ENCODE measurements at regions not wholly inside any gene's neighbourhood (a gene's known extent, or its start where the extent isn't known, plus 50 kb on each side); places are given as distances from the start of the nearest gene placed in this dataset.

DNA sequence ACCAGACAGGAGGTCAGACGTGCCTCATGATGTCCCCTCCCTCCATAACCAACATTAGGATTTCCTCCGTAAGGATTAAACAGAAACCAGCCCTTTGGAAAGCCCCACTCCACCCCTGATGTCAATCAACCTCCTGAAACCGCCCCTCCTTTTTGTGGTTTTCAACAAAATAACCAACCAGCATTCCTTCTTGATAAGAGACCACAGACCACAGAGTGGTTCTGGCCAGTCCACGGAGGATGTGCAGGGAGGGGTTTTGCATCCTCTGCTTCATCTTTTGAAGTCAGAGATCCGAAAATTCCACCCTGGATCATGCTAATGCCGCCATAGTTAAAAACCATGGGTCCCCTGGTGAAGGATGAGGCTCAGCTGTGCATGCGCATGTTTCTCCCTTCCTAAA is 180.0 kb upstream of the CCDC150 start (continued):
- TF ChIP-seq HNRNPH1 (optimal IDR thresholded peaks at IDR 0.05; ENCODE audit: low read depth, low read length), result no peak
- peak; percentile 98 to 99 for TF ChIP-seq TEAD1 (CRISPR knock-in tag; IDR thresholded peaks at IDR 0.05)
- peak; percentile 32; the same call in 1 of the 2 replicates for TF ChIP-seq SMARCA4 (IDR thresholded peaks at IDR 0.05)
- TF ChIP-seq ARID1B (IDR thresholded peaks at IDR 0.05), result peak; percentile 55
- TF ChIP-seq ZBTB7A (IDR thresholded peaks at IDR 0.05; ENCODE audit: borderline replicate concordance, control insufficient read depth, low read depth, low read length), result no peak
- TF ChIP-seq CTBP1 (IDR thresholded peaks at IDR 0.05; ENCODE audit: borderline replicate concordance), result peak; percentile 77
- TF ChIP-seq, protein P1, sequence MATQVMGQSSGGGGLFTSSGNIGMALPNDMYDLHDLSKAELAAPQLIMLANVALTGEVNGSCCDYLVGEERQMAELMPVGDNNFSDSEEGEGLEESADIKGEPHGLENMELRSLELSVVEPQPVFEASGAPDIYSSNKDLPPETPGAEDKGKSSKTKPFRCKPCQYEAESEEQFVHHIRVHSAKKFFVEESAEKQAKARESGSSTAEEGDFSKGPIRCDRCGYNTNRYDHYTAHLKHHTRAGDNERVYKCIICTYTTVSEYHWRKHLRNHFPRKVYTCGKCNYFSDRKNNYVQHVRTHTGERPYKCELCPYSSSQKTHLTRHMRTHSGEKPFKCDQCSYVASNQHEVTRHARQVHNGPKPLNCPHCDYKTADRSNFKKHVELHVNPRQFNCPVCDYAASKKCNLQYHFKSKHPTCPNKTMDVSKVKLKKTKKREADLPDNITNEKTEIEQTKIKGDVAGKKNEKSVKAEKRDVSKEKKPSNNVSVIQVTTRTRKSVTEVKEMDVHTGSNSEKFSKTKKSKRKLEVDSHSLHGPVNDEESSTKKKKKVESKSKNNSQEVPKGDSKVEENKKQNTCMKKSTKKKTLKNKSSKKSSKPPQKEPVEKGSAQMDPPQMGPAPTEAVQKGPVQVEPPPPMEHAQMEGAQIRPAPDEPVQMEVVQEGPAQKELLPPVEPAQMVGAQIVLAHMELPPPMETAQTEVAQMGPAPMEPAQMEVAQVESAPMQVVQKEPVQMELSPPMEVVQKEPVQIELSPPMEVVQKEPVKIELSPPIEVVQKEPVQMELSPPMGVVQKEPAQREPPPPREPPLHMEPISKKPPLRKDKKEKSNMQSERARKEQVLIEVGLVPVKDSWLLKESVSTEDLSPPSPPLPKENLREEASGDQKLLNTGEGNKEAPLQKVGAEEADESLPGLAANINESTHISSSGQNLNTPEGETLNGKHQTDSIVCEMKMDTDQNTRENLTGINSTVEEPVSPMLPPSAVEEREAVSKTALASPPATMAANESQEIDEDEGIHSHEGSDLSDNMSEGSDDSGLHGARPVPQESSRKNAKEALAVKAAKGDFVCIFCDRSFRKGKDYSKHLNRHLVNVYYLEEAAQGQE (IDR thresholded peaks at IDR 0.05; ENCODE audit: borderline replicate concordance), result peak; percentile 56; the same call in 1 of the 2 replicates
- TF ChIP-seq, protein P1 (CRISPR knock-in tag; IDR thresholded peaks at IDR 0.05; ENCODE audit: low read depth), result no peak
- TF ChIP-seq, protein P2, sequence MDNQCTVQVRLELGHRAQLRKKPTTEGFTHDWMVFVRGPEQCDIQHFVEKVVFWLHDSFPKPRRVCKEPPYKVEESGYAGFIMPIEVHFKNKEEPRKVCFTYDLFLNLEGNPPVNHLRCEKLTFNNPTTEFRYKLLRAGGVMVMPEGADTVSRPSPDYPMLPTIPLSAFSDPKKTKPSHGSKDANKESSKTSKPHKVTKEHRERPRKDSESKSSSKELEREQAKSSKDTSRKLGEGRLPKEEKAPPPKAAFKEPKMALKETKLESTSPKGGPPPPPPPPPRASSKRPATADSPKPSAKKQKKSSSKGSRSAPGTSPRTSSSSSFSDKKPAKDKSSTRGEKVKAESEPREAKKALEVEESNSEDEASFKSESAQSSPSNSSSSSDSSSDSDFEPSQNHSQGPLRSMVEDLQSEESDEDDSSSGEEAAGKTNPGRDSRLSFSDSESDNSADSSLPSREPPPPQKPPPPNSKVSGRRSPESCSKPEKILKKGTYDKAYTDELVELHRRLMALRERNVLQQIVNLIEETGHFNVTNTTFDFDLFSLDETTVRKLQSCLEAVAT (IDR thresholded peaks at IDR 0.05), result peak in 1 of 2 experiments; percentile 98; a peak in 2 of 4 replicates
- no peak for TF ChIP-seq GTF2F1 (IDR thresholded peaks at IDR 0.05; ENCODE audit: low read depth, low read length)
- TF ChIP-seq EGR1 (conservative IDR thresholded peaks at IDR 0.05), result no peak
- TF ChIP-seq TEAD4 (IDR thresholded peaks at IDR 0.05; ENCODE audit: low read length), result peak; percentile 93
- TF ChIP-seq TEAD4 (CRISPR knock-in tag; IDR thresholded peaks at IDR 0.05; ENCODE audit: borderline replicate concordance), result no peak
- no peak for TF ChIP-seq PHTF2 (CRISPR knock-in tag; IDR thresholded peaks at IDR 0.05)
- peak; percentile 61 to 70 for TF ChIP-seq NRF1 (conservative IDR thresholded peaks at IDR 0.05 in 1 of 2, IDR thresholded peaks at IDR 0.05 in 1 of 2)
- no peak for TF ChIP-seq FOXJ2 (tag; IDR thresholded peaks at IDR 0.05)
- no peak for TF ChIP-seq ZNF766 (CRISPR knock-in tag; conservative IDR thresholded peaks at IDR 0.05)
- peak; percentile 25; the same call in 1 of the 2 replicates for TF ChIP-seq CBFA2T3 (IDR thresholded peaks at IDR 0.05)
- TF ChIP-seq, protein P3, sequence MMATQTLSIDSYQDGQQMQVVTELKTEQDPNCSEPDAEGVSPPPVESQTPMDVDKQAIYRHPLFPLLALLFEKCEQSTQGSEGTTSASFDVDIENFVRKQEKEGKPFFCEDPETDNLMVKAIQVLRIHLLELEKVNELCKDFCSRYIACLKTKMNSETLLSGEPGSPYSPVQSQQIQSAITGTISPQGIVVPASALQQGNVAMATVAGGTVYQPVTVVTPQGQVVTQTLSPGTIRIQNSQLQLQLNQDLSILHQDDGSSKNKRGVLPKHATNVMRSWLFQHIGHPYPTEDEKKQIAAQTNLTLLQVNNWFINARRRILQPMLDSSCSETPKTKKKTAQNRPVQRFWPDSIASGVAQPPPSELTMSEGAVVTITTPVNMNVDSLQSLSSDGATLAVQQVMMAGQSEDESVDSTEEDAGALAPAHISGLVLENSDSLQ (IDR thresholded peaks at IDR 0.05), result peak; percentile 96
- no peak for TF ChIP-seq BRD9 (IDR thresholded peaks at IDR 0.05; ENCODE audit: low read depth, partially characterized antibody)
